ACC112 (cell line): ENCODE measurements at regions not wholly inside any gene's neighbourhood (a gene's known extent, or its start where the extent isn't known, plus 50 kb on each side); places are given as distances from the start of the nearest gene placed in this dataset.

Experiments
- H2AFZ ChIP-seq: fragments of 200-600 bp; sonication (generic); one replicate; pipeline ENCODE4 v1.6.0; 2017; ENCODE audit warnings: antibody characterized with exemption, low read length; ENCODE audit not compliant: unreplicated experiment
- H3K27ac ChIP-seq: fragments of 200-600 bp; sonication (generic); 2 replicates; pipeline ENCODE4 v1.5.1; 2014; ENCODE audit warnings: low read depth, mild to moderate bottlenecking, antibody characterized with exemption, low read length, moderate library complexity
- H3K27me3 ChIP-seq: fragments of 200-600 bp; sonication (generic); 2 replicates; pipeline ENCODE4 v1.6.1; 2014; ENCODE audit warnings: mild to moderate bottlenecking, antibody characterized with exemption, low read length, moderate library complexity, mixed read lengths; ENCODE audit not compliant: insufficient read depth
- H3K36me3 ChIP-seq: fragments of 200-600 bp; sonication (generic); 2 replicates; pipeline ENCODE4 v1.6.1; 2016; ENCODE audit warnings: mild to moderate bottlenecking, antibody characterized with exemption, low read length, moderate library complexity, mixed read lengths; ENCODE audit not compliant: insufficient read depth
- H3K4me1 ChIP-seq: fragments of 200-600 bp; sonication (generic); one replicate; pipeline ENCODE4 v1.6.1; 2016; ENCODE audit warnings: low read length, mixed read lengths; ENCODE audit not compliant: insufficient read depth, unreplicated experiment, control insufficient read depth
- H3K4me3 ChIP-seq: fragments of 200-600 bp; sonication (generic); 2 replicates; pipeline ENCODE4 v1.5.1; 2014; ENCODE audit warnings: mild to moderate bottlenecking, low read depth, low read length
- H3K79me2 ChIP-seq: fragments of 200-600 bp; sonication (generic); one replicate; pipeline ENCODE4 v1.6.0; 2016; ENCODE audit warnings: low read length; ENCODE audit not compliant: control insufficient read depth, unreplicated experiment, insufficient read depth

- Histone ChIP-seq H3K27me3 (no peaks in the 10 kb centered on the region), H3K79me2 (no peaks in the 10 kb centered on the region), H3K4me3 (no peak overlapping the region), H3K4me1 (no peaks in the 10 kb centered on the region), H2AFZ (no peak overlapping the region), H3K36me3 (no peaks in the 10 kb centered on the region), H3K27ac (no peak overlapping the region)
These were observed 1069.5 kb downstream of the VRK1 start for GRCh38 chr14:97866664-97867063.

GRCh38 chr14:97873291-97873690 lies 1076.1 kb downstream of the VRK1 start:
- H3K36me3 ChIP-seq: no peaks in the 10 kb centered on the region
- H3K27ac ChIP-seq: no peak overlapping the region
- H3K27me3 ChIP-seq: no peaks in the 10 kb centered on the region
- H3K4me1 ChIP-seq: no peaks in the 10 kb centered on the region
- H3K4me3 ChIP-seq: no peak overlapping the region
- no peak overlapping the region for H2AFZ ChIP-seq
- no peaks in the 10 kb centered on the region for H3K79me2 ChIP-seq

- no peaks in the 10 kb centered on the region for H3K4me1 ChIP-seq
- H2AFZ ChIP-seq: no peak overlapping the region
- no peaks in the 10 kb centered on the region for H3K36me3 ChIP-seq
- H3K79me2 ChIP-seq: no peaks in the 10 kb centered on the region
- no peak overlapping the region for H3K27ac ChIP-seq
- H3K27me3 ChIP-seq: no peaks in the 10 kb centered on the region
- H3K4me3 ChIP-seq: no peak overlapping the region
These were observed 1077.2 kb downstream of the VRK1 start for GRCh38 chr14:97874394-97874793.

GRCh38 chr14:97878206-97878605 lies 1081.0 kb downstream of the VRK1 start:
- no peak overlapping the region for H2AFZ ChIP-seq
- H3K27me3 ChIP-seq: no peaks in the 10 kb centered on the region
- H3K36me3 ChIP-seq: no peaks in the 10 kb centered on the region
- no peak overlapping the region for H3K27ac ChIP-seq
- H3K4me1 ChIP-seq: no peaks in the 10 kb centered on the region
- H3K79me2 ChIP-seq: no peaks in the 10 kb centered on the region
- H3K4me3 ChIP-seq: no peak overlapping the region

GRCh38 chr14:97878727-97879126 lies 1081.5 kb downstream of the VRK1 start:
- Histone ChIP-seq H2AFZ (no peak overlapping the region), H3K36me3 (no peaks in the 10 kb centered on the region), H3K4me3 (no peak overlapping the region), H3K27ac (no peak overlapping the region), H3K27me3 (no peaks in the 10 kb centered on the region), H3K4me1 (no peaks in the 10 kb centered on the region), H3K79me2 (no peaks in the 10 kb centered on the region)

GRCh38 chr14:97887690-97888089 lies 1090.5 kb downstream of the VRK1 start:
- Histone ChIP-seq H2AFZ (no peak overlapping the region), H3K79me2 (no peaks in the 10 kb centered on the region), H3K4me1 (no peaks in the 10 kb centered on the region), H3K4me3 (no peak overlapping the region), H3K27ac (no peak overlapping the region), H3K27me3 (no peaks in the 10 kb centered on the region), H3K36me3 (no peaks in the 10 kb centered on the region)

GRCh38 chr14:97888331-97888730 lies 1091.1 kb downstream of the VRK1 start:
- Histone ChIP-seq H2AFZ (no peak overlapping the region), H3K27ac (no peak overlapping the region), H3K36me3 (no peaks in the 10 kb centered on the region), H3K4me1 (no peaks in the 10 kb centered on the region), H3K27me3 (no peaks in the 10 kb centered on the region), H3K79me2 (no peaks in the 10 kb centered on the region), H3K4me3 (no peak overlapping the region)

- Histone ChIP-seq H3K27me3 (no peaks in the 10 kb centered on the region), H2AFZ (no peak overlapping the region), H3K4me3 (no peak overlapping the region), H3K27ac (no peak overlapping the region), H3K79me2 (no peaks in the 10 kb centered on the region), H3K36me3 (no peaks in the 10 kb centered on the region), H3K4me1 (no peaks in the 10 kb centered on the region)
These were observed 1094.3 kb downstream of the VRK1 start for GRCh38 chr14:97891515-97891914.

GRCh38 chr14:97894552-97894951 lies 1097.4 kb downstream of the VRK1 start:
- H3K36me3 ChIP-seq: no peaks in the 10 kb centered on the region
- H3K27ac ChIP-seq: no peak overlapping the region
- H3K27me3 ChIP-seq: no peaks in the 10 kb centered on the region
- no peaks in the 10 kb centered on the region for H3K79me2 ChIP-seq
- no peak overlapping the region for H3K4me3 ChIP-seq
- no peak overlapping the region for H2AFZ ChIP-seq
- H3K4me1 ChIP-seq: no peaks in the 10 kb centered on the region

GRCh38 chr14:97900196-97900854 lies 1103.1 kb downstream of the VRK1 start:
- no peaks in the 10 kb centered on the region for H3K36me3 ChIP-seq
- H3K4me1 ChIP-seq: no peaks in the 10 kb centered on the region
- no peaks in the 10 kb centered on the region for H3K79me2 ChIP-seq
- no peak overlapping the region for H3K27ac ChIP-seq
- no peaks in the 10 kb centered on the region for H3K27me3 ChIP-seq
- no peak overlapping the region for H2AFZ ChIP-seq
- no peak overlapping the region for H3K4me3 ChIP-seq

GRCh38 chr14:97902630-97903029 lies 1105.4 kb downstream of the VRK1 start:
- Histone ChIP-seq H3K27ac (no peak overlapping the region), H2AFZ (no peak overlapping the region), H3K36me3 (no peaks in the 10 kb centered on the region), H3K4me1 (no peaks in the 10 kb centered on the region), H3K27me3 (no peaks in the 10 kb centered on the region), H3K4me3 (no peak overlapping the region), H3K79me2 (no peaks in the 10 kb centered on the region)
